ENCODE measurements at regions not wholly inside any gene's neighbourhood (a gene's known extent, or its start where the extent isn't known, plus 50 kb on each side); places are given as distances from the start of the nearest gene placed in this dataset.
"Not testable (repeated sequence)": the region's sequence is repeated elsewhere in the genome, so short reads cannot be mapped to it uniquely, and the experiment has no call there.

- no peak for TF ChIP-seq SP1 (IDR thresholded peaks at IDR 0.05)
- TF ChIP-seq L3MBTL2 (conservative IDR thresholded peaks at IDR 0.05), result no peak
- no peak for TF ChIP-seq SUZ12 (IDR thresholded peaks at IDR 0.05)
- TF ChIP-seq FOXK2 (IDR thresholded peaks at IDR 0.05), result no peak
- no peak for TF ChIP-seq BHLHE40 (IDR thresholded peaks at IDR 0.05; ENCODE audit: borderline replicate concordance)
- TF ChIP-seq NFRKB (IDR thresholded peaks at IDR 0.05), result no peak
- no peak for TF ChIP-seq HDGF (IDR thresholded peaks at IDR 0.05; ENCODE audit: borderline replicate concordance)
- TF ChIP-seq TARDBP (IDR thresholded peaks at IDR 0.05), result no peak
- TF ChIP-seq FOXA1 (IDR thresholded peaks at IDR 0.05), result no peak
- no peak for TF ChIP-seq FOXM1 (IDR thresholded peaks at IDR 0.05; ENCODE audit: borderline replicate concordance)
- DNase-seq (ENCODE audit: extremely low spot score), result no peak
- ChIA-PET CTCF (no interaction called here), POLR2A (no interaction called here)
These were observed 97.9 kb upstream of the ADAMTS3 start for GRCh38 chr4:72666910-72667309.

- POLR2A ChIA-PET, result no interaction called here
- no peak for DNase-seq (ENCODE audit: extremely low spot score)
- TF ChIP-seq SUZ12 (IDR thresholded peaks at IDR 0.05) (no peak), ARNT (IDR thresholded peaks at IDR 0.05) (no peak), L3MBTL2 (conservative IDR thresholded peaks at IDR 0.05) (no peak), NFRKB (IDR thresholded peaks at IDR 0.05) (no peak), SP1 (IDR thresholded peaks at IDR 0.05) (no peak), FOXM1 (IDR thresholded peaks at IDR 0.05; ENCODE audit: borderline replicate concordance) (no peak), LEF1 (IDR thresholded peaks at IDR 0.05; ENCODE audit: borderline replicate concordance) (no peak), ELF4 (IDR thresholded peaks at IDR 0.05) (no peak), CTBP1 (IDR thresholded peaks at IDR 0.05; ENCODE audit: borderline replicate concordance) (no peak), PKNOX1 (IDR thresholded peaks at IDR 0.05) (no peak), FOXA1 (IDR thresholded peaks at IDR 0.05) (no peak), BHLHE40 (IDR thresholded peaks at IDR 0.05; ENCODE audit: borderline replicate concordance) (no peak), HDGF (IDR thresholded peaks at IDR 0.05; ENCODE audit: borderline replicate concordance) (no peak), FOXK2 (IDR thresholded peaks at IDR 0.05) (no peak)
- CTCF ChIA-PET, result interaction anchor here (0.6 kb wide), 1 partner anchor 362 kb away, joined by 3 read pairs; no protein-coding TSS in a partner anchor
These were observed 96.3 kb upstream of the ADAMTS3 start for GRCh38 chr4:72665171-72665968.

- ChIA-PET CTCF (no interaction called here), POLR2A (no interaction called here)
- TF ChIP-seq FOXM1 (IDR thresholded peaks at IDR 0.05; ENCODE audit: borderline replicate concordance), result no peak
- TF ChIP-seq L3MBTL2 (conservative IDR thresholded peaks at IDR 0.05), result no peak
- no peak for TF ChIP-seq HDGF (IDR thresholded peaks at IDR 0.05; ENCODE audit: borderline replicate concordance)
- no peak for TF ChIP-seq LEF1 (IDR thresholded peaks at IDR 0.05; ENCODE audit: borderline replicate concordance)
- no peak for TF ChIP-seq FOXK2 (IDR thresholded peaks at IDR 0.05)
- no peak for TF ChIP-seq BHLHE40 (IDR thresholded peaks at IDR 0.05; ENCODE audit: borderline replicate concordance)
- TF ChIP-seq FOXA1 (IDR thresholded peaks at IDR 0.05), result no peak
- no peak for TF ChIP-seq NFRKB (IDR thresholded peaks at IDR 0.05)
- TF ChIP-seq ZNF384 (IDR thresholded peaks at IDR 0.05), result no peak
- TF ChIP-seq PKNOX1 (IDR thresholded peaks at IDR 0.05), result no peak
- no peak for TF ChIP-seq SUZ12 (IDR thresholded peaks at IDR 0.05)
- no peak for TF ChIP-seq SP1 (IDR thresholded peaks at IDR 0.05)
- no peak for TF ChIP-seq ELF4 (IDR thresholded peaks at IDR 0.05)
- no peak for TF ChIP-seq CTBP1 (IDR thresholded peaks at IDR 0.05; ENCODE audit: borderline replicate concordance)
- TF ChIP-seq ARNT (IDR thresholded peaks at IDR 0.05), result no peak
- TF ChIP-seq TARDBP (IDR thresholded peaks at IDR 0.05), result no peak
- DNase-seq (ENCODE audit: extremely low spot score), result no peak
These were observed 94.8 kb upstream of the ADAMTS3 start for GRCh38 chr4:72663828-72664227.

GRCh38 chr4:72661830-72662229 is 92.8 kb upstream of the ADAMTS3 start:
- ChIA-PET POLR2A (no interaction called here), CTCF (no interaction called here)
- no peak for TF ChIP-seq SP1 (IDR thresholded peaks at IDR 0.05)
- no peak for TF ChIP-seq FOXA1 (IDR thresholded peaks at IDR 0.05)
- no peak for TF ChIP-seq HDGF (IDR thresholded peaks at IDR 0.05; ENCODE audit: borderline replicate concordance)
- no peak for DNase-seq (ENCODE audit: extremely low spot score)

- ChIA-PET POLR2A (no interaction called here), CTCF (no interaction called here)
- no peak for DNase-seq (ENCODE audit: extremely low spot score)
- no peak for TF ChIP-seq CTBP1 (IDR thresholded peaks at IDR 0.05; ENCODE audit: borderline replicate concordance)
- TF ChIP-seq TARDBP (IDR thresholded peaks at IDR 0.05), result no peak
- TF ChIP-seq ELF4 (IDR thresholded peaks at IDR 0.05), result no peak
- TF ChIP-seq SUZ12 (IDR thresholded peaks at IDR 0.05), result no peak
- TF ChIP-seq FOXK2 (IDR thresholded peaks at IDR 0.05), result no peak
- TF ChIP-seq HDGF (IDR thresholded peaks at IDR 0.05; ENCODE audit: borderline replicate concordance), result no peak
- no peak for TF ChIP-seq BHLHE40 (IDR thresholded peaks at IDR 0.05; ENCODE audit: borderline replicate concordance)
- no peak for TF ChIP-seq NFRKB (IDR thresholded peaks at IDR 0.05)
- TF ChIP-seq FOXM1 (IDR thresholded peaks at IDR 0.05; ENCODE audit: borderline replicate concordance), result no peak
- no peak for TF ChIP-seq ARNT (IDR thresholded peaks at IDR 0.05)
- no peak for TF ChIP-seq PKNOX1 (IDR thresholded peaks at IDR 0.05)
- TF ChIP-seq ZNF384 (IDR thresholded peaks at IDR 0.05), result no peak
- no peak for TF ChIP-seq SP1 (IDR thresholded peaks at IDR 0.05)
- no peak for TF ChIP-seq FOXA1 (IDR thresholded peaks at IDR 0.05)
- no peak for TF ChIP-seq LEF1 (IDR thresholded peaks at IDR 0.05; ENCODE audit: borderline replicate concordance)
- no peak for TF ChIP-seq L3MBTL2 (conservative IDR thresholded peaks at IDR 0.05)
These were observed 72.6 kb upstream of the ADAMTS3 start for GRCh38 chr4:72641611-72642010.

- CTCF ChIA-PET; DNase-seq (ENCODE audit: extremely low spot score); POLR2A ChIA-PET: not testable (repeated sequence)
These were observed 67.8 kb upstream of the ADAMTS3 start for GRCh38 chr4:72636866-72637265.

- CTCF ChIA-PET; POLR2A ChIA-PET; DNase-seq (ENCODE audit: extremely low spot score): not testable (repeated sequence)
These were observed 66.9 kb upstream of the ADAMTS3 start for GRCh38 chr4:72635931-72636330.

GRCh38 chr4:72632253-72632652 is 63.2 kb upstream of the ADAMTS3 start:
- POLR2A ChIA-PET; DNase-seq (ENCODE audit: extremely low spot score); CTCF ChIA-PET: not testable (repeated sequence)
